H9 (cell line): ENCODE measurements at regions not wholly inside any gene's neighbourhood (a gene's known extent, or its start where the extent isn't known, plus 50 kb on each side); places are given as distances from the start of the nearest gene placed in this dataset.

Experiments used
- DNase-seq: peaks from one replicate; pipeline ENCODE4 v3.0.0-alpha.2; 2017
- H2AFZ ChIP-seq: one replicate; pipeline ENCODE4 v1.6.1; 2013; ENCODE audit warnings: mild to moderate bottlenecking, low read length, control low read depth, moderate library complexity
- H2AK5ac ChIP-seq: 2 replicates; pipeline ENCODE4 v1.6.1; 2013; ENCODE audit warnings: low read length, control low read depth, mixed read lengths; ENCODE audit not compliant: insufficient read length
- H2BK120ac ChIP-seq: one replicate; pipeline ENCODE4 v1.6.1; 2013; ENCODE audit warnings: low read depth, mild to moderate bottlenecking, low read length, control low read depth, inconsistent platforms; ENCODE audit not compliant: poor library complexity, severe bottlenecking
- H2BK12ac ChIP-seq: 2 replicates; pipeline ENCODE4 v1.6.1; 2013; ENCODE audit warnings: low read length, control low read depth, mixed read lengths, low read depth; ENCODE audit not compliant: insufficient read length
- H2BK15ac ChIP-seq: 2 replicates; pipeline ENCODE4 v1.6.1; 2013; ENCODE audit warnings: low read depth, low read length, control low read depth
- H2BK20ac ChIP-seq: one replicate; pipeline ENCODE4 v1.6.1; 2013; ENCODE audit warnings: low read depth, mild to moderate bottlenecking, low read length, control low read depth, inconsistent platforms; ENCODE audit not compliant: poor library complexity, severe bottlenecking
- H2BK5ac ChIP-seq: 2 replicates; pipeline ENCODE4 v1.6.1; 2013; ENCODE audit warnings: low read length, control low read depth, mixed read lengths; ENCODE audit not compliant: insufficient read length
- H3K14ac ChIP-seq: 2 replicates; pipeline ENCODE4 v1.6.1; 2013; ENCODE audit warnings: low read length, control low read depth; ENCODE audit not compliant: insufficient read depth
- H3K18ac ChIP-seq: 2 replicates; pipeline ENCODE4 v1.6.1; 2013; ENCODE audit warnings: low read depth, mild to moderate bottlenecking, mixed read lengths, low read length, control low read depth; ENCODE audit not compliant: insufficient read length
- H3K23ac ChIP-seq: 2 replicates; pipeline ENCODE4 v1.6.1; 2013; ENCODE audit warnings: low read length, control low read depth, mixed read lengths, low read depth; ENCODE audit not compliant: insufficient read length
- H3K23me2 ChIP-seq: 2 replicates; pipeline ENCODE4 v1.6.1; 2013; ENCODE audit warnings: low read depth, mild to moderate bottlenecking, mixed read lengths, low read length, control low read depth; ENCODE audit not compliant: insufficient read length, poor library complexity, severe bottlenecking
- H3K27ac ChIP-seq: 2 replicates; pipeline ENCODE4 v1.5.1; 2013; ENCODE audit warnings: low read length, control low read depth, mixed read lengths, low read depth; ENCODE audit not compliant: insufficient read length
- H3K27me3 ChIP-seq: 2 replicates; pipeline ENCODE4 v1.6.1; 2013; ENCODE audit warnings: low read length, control low read depth, inconsistent platforms; ENCODE audit not compliant: insufficient read depth
- H3K4ac ChIP-seq: 2 replicates; pipeline ENCODE4 v1.6.1; 2013; ENCODE audit warnings: low read depth, mild to moderate bottlenecking, control low read depth, inconsistent platforms, low read length, moderate library complexity
- H3K4me1 ChIP-seq: 2 replicates; pipeline ENCODE4 v1.6.1; 2013; ENCODE audit warnings: low read length, control low read depth, inconsistent platforms; ENCODE audit not compliant: insufficient read depth
- H3K4me2 ChIP-seq: 2 replicates; pipeline ENCODE4 v1.6.1; 2013; ENCODE audit warnings: low read length, control low read depth, mixed read lengths; ENCODE audit not compliant: insufficient read length, insufficient read depth
- H3K56ac ChIP-seq: 2 replicates; pipeline ENCODE4 v1.6.1; 2013; ENCODE audit warnings: low read depth, mild to moderate bottlenecking, mixed read lengths, low read length, control low read depth; ENCODE audit not compliant: insufficient read length
- H3K79me1 ChIP-seq: 2 replicates; pipeline ENCODE4 v1.6.1; 2013; ENCODE audit warnings: low read depth, mild to moderate bottlenecking, moderate library complexity, low read length, control low read depth, inconsistent platforms; ENCODE audit not compliant: insufficient read depth, poor library complexity, severe bottlenecking
- H3K79me2 ChIP-seq: 2 replicates; pipeline ENCODE4 v1.6.1; 2013; ENCODE audit warnings: low read length, control low read depth, inconsistent platforms; ENCODE audit not compliant: insufficient read depth
- H3K9ac ChIP-seq: 2 replicates; pipeline ENCODE4 v1.6.1; 2013; ENCODE audit warnings: low read length, control low read depth, mixed read lengths; ENCODE audit not compliant: insufficient read length; ENCODE audit errors: extremely low read depth
- H3K9me3 ChIP-seq: one replicate; pipeline ENCODE4 v1.6.1; 2013; ENCODE audit warnings: low read depth, low read length, inconsistent platforms; ENCODE audit not compliant: control insufficient read depth
- H3T11ph ChIP-seq: one replicate; pipeline ENCODE4 v1.6.1; 2013; ENCODE audit warnings: mild to moderate bottlenecking, low read length, control low read depth, inconsistent platforms
- H4K20me1 ChIP-seq: one replicate; pipeline ENCODE4 v1.6.1; 2013; ENCODE audit not compliant: control insufficient read depth, insufficient read length, insufficient read depth
- H4K5ac ChIP-seq: 2 replicates; pipeline ENCODE4 v1.6.1; 2013; ENCODE audit warnings: low read depth, mild to moderate bottlenecking, mixed read lengths, low read length, control low read depth; ENCODE audit not compliant: insufficient read length
- H4K8ac ChIP-seq: replicated peaks from 2 replicates; pipeline ENCODE4 v1.6.1; 2013; ENCODE audit warnings: low read length, control low read depth, mixed read lengths, low read depth; ENCODE audit not compliant: insufficient read length
- H4K91ac ChIP-seq: 2 replicates; pipeline ENCODE4 v1.6.1; 2013; ENCODE audit warnings: low read depth, mild to moderate bottlenecking, moderate library complexity, mixed read lengths, low read length, control low read depth; ENCODE audit not compliant: insufficient read length
- H3K27ac Mint-ChIP-seq, 3 experiments: 2 replicates in 2 of 3; 3 replicates in 1 of 3; pipeline ENCODE4 v1.8.0; 2020 to 2021; ENCODE audit warnings: mixed read lengths in 3 of 3, mild to moderate bottlenecking in 1 of 3, moderate library complexity in 1 of 3
- H3K27me3 Mint-ChIP-seq: 2 replicates; pipeline ENCODE4 v1.8.0; 2021; ENCODE audit warnings: low read depth, mild to moderate bottlenecking, moderate library complexity, mixed read lengths
- H3K36me3 Mint-ChIP-seq, 3 experiments: 2 replicates in 2 of 3; 3 replicates in 1 of 3; pipeline ENCODE4 v1.8.0; 2020 to 2021; ENCODE audit warnings: low read depth in 3 of 3, mixed read lengths in 3 of 3; ENCODE audit not compliant: insufficient read depth in 1 of 3
- H3K4me1 Mint-ChIP-seq, 2 experiments: 2 replicates each; pipeline ENCODE4 v1.8.0; 2020; ENCODE audit warnings: mixed read lengths in 2 of 2
- H3K4me3 Mint-ChIP-seq, 2 experiments: 2 replicates in 1 of 2; 3 replicates in 1 of 2; pipeline ENCODE4 v1.8.0; 2020 to 2021; ENCODE audit warnings: mild to moderate bottlenecking in 2 of 2, mixed read lengths in 2 of 2, moderate library complexity in 1 of 2
- H3K9me3 Mint-ChIP-seq, 2 experiments: 2 replicates in 1 of 2; 3 replicates in 1 of 2; pipeline ENCODE4 v1.8.0; 2020; ENCODE audit warnings: mild to moderate bottlenecking in 2 of 2, mixed read lengths in 2 of 2, moderate library complexity in 1 of 2
- WGBS: extraction: QIAGEN DNeasy Blood & Tissue Kit; methylation state at CpG from one replicate; pipeline ENCODE4 v1.1.7; 2013; ENCODE audit warnings: missing lambda C conversion rate, low lambda C conversion rate, mixed read lengths; ENCODE audit not compliant: insufficient read length; ENCODE audit errors: extremely low coverage; 5-methylcytosine and 5-hydroxymethylcytosine counted together
- TF ChIP-seq, protein P1 (sequence below): fragments of 200-600 bp; sonication (generic); conservative IDR thresholded peaks from 3 replicates; pipeline ENCODE4 v1.8.0; 2021; ENCODE audit warnings: antibody characterized with exemption, mild to moderate bottlenecking

DNA sequence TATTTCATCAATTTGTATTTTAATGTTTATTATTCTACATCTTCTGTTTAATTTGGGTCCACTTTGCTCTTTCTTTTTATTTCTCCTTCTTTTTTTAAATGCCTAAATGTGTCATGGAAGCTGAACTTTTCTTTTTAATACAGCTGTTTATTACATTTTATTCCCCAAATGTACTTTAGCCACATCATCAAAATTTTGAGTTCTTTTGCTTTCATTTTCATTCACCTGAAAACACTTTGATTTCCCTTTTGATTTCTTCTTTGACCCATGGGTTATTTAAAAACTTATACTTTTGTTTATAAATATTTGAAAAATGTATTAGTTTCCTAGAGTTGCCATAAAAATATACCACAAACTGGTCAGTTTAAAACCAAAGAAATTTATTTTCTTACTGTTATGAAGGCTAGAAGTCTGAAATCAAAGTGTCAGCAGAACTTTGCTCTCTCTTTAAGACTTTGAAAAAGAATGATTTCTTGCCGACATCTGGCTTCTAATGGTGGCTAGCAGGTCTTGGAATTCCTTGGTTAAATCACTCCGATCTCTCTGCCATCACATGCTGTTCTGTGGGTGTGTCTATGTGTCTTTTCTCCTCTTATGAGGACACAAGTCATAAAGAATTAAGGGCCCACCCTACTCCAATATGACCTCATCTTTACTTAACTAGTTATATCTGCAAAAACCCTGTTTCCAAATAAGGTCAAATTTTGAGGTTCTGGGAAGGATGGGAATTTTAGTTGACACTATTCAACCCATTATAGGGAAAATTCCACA is 225.5 kb downstream of the ANKRD7 start:
- H2BK12ac ChIP-seq = no peak overlapping the region
- no peak overlapping the region for H2BK20ac ChIP-seq
- no peak overlapping the region for H3K18ac ChIP-seq
- no peaks in the 10 kb centered on the region for H4K20me1 ChIP-seq
- Mint-ChIP-seq H3K4me3 (no peak overlapping the region), H3K36me3 (no peaks in the 10 kb centered on the region; a peak in 1 of 7 replicates), H3K9me3 (peaks cover 0 to 5% of the 10 kb centered on the region in 2 experiments; a peak in 1 of 5 replicates), H3K4me1 (no peaks in the 10 kb centered on the region), H3K27me3 (no peaks in the 10 kb centered on the region), H3K27ac (no peak overlapping the region)
- no peak overlapping the region for H2AK5ac ChIP-seq
- no peak overlapping the region for H3K4me2 ChIP-seq
- no peak overlapping the region for H4K91ac ChIP-seq
- H3K27me3 ChIP-seq = no peaks in the 10 kb centered on the region
- no peaks in the 10 kb centered on the region for H3K79me1 ChIP-seq
- no peak overlapping the region for H3T11ph ChIP-seq
- no peaks in the 10 kb centered on the region for H3K23me2 ChIP-seq
- no peak overlapping the region for H3K9ac ChIP-seq
- H4K5ac ChIP-seq = no peak overlapping the region
- no peak overlapping the region for H3K4ac ChIP-seq
- no peak overlapping the region for H2AFZ ChIP-seq
- no peak overlapping the region for H2BK15ac ChIP-seq
- WGBS = no CpG with 5 or more reads among the region's 2 CpGs
- H3K9me3 ChIP-seq = no peaks in the 10 kb centered on the region
- no peak overlapping the region for H3K14ac ChIP-seq
- no peaks in the 10 kb centered on the region for H3K79me2 ChIP-seq
- H3K23ac ChIP-seq = no peak overlapping the region
- H4K8ac ChIP-seq = no peak overlapping the region
- H3K56ac ChIP-seq = no peak overlapping the region
- no peak overlapping the region for H2BK5ac ChIP-seq
- H3K27ac ChIP-seq = no peak overlapping the region
- H3K4me1 ChIP-seq = no peaks in the 10 kb centered on the region
- TF ChIP-seq, protein P1, sequence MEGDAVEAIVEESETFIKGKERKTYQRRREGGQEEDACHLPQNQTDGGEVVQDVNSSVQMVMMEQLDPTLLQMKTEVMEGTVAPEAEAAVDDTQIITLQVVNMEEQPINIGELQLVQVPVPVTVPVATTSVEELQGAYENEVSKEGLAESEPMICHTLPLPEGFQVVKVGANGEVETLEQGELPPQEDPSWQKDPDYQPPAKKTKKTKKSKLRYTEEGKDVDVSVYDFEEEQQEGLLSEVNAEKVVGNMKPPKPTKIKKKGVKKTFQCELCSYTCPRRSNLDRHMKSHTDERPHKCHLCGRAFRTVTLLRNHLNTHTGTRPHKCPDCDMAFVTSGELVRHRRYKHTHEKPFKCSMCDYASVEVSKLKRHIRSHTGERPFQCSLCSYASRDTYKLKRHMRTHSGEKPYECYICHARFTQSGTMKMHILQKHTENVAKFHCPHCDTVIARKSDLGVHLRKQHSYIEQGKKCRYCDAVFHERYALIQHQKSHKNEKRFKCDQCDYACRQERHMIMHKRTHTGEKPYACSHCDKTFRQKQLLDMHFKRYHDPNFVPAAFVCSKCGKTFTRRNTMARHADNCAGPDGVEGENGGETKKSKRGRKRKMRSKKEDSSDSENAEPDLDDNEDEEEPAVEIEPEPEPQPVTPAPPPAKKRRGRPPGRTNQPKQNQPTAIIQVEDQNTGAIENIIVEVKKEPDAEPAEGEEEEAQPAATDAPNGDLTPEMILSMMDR = no peak
- DNase-seq = no peak
- no peak overlapping the region for H2BK120ac ChIP-seq
